ENCODE measurements at regions not wholly inside any gene's neighbourhood (a gene's known extent, or its start where the extent isn't known, plus 50 kb on each side); places are given as distances from the start of the nearest gene placed in this dataset.

DNA sequence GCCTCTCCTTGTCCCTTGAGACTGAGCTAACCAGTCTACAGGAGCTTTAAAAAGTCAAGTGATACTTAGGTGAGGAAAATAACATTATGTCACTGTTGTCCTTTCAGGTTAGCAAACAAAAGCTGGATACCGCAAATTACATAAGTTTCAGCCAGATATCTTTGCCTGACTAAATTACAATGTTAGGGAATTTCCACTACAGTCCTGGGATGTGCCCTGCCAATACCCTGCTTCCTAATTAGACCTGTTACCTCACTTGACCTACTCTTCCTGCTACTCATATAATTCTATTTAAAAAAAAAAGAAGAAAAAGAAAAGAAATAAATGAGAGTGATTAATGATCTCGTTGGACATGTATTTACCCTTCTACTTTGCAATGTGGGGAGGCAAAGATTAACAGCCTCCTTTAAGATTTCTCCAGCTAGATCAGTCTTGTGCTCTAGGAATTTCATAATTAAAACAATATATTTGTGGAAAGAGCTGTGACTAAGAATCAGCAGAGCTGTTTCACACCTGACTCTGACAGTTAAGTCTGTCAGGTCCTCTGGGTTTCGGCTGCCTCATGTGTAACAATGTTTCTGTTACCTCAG is 318.9 kb downstream of the HDGFL1 start:
- peak; percentile 7 for DNase-seq

DNA sequence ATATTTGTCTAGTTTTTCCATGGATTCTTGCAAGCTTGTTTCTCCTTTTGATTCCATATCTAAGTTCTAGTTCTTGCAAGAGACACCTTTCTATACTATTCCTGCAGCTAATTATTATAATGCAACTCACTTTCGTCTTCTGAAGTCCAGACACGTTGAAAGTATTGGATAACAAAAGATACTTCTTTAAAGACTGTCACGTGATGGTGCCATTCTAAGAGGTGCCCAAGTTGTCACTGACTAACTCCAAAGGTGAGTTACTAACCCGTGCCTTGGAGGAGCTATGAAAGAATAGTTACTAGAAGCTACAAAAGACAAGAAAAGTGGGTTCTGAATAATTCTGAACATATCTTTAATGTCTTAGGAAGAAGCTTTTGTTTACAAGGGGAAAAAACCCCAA is 322.6 kb downstream of the HDGFL1 start:
- no peak for DNase-seq

DNA sequence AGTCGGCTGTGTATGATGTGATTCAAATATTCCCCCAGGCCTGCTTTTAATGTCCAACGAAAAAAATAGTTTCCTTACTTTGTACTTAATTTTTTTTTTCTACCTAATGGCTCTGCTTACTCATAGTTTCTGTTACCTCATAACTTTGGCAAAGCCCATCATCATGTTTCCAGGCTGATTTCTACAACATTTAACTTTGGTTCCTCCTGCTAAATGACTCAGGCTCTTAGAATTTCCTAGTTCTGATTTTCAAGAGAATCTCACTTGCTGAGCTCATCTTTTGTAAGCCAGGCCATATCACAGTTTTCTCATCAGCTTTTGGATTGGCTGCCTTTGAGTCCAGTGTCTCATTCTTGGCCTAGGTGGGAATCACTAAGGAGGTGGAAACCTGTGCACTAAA is 323.1 kb downstream of the HDGFL1 start:
- peak; percentile 95 for DNase-seq

DNA sequence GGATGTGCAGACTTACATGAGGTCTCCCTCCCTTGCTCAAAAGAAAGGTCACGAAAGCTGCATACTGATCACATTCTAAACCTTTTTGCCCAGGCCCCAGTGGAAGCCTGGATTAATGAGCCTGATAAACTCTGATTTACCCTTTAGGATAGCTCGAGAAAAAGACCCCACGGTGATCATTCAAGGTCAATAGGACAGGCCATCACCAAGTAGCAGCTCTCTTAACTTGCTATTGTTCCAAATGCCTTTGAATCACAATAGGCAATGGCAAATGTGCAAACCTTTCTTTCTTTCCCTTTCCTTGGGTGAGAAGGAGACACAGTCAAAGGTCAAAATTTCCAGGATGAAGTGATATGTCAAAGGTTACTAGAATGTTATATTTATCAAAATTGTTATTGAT is 327.3 kb downstream of the HDGFL1 start:
- DNase-seq, result no peak

DNA sequence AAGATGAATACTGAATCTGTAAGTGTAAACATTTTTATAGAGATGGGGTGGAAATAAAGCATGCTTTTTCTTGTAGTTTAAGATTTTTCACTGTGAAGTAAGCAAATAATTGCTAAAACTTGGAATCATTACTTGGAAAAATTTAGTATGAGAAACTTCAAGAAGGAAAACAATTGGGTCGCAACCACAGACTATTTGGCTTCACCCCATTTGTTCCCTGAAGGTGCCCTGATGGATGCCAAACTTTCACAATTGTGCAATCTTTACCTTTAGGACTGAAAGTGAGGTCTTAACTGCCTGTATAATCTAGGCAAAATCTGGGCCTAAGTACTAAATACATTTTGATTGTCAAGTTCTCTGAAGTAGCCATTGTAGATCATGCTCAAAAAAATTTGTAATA is 330.1 kb downstream of the HDGFL1 start:
- no peak for DNase-seq

DNA sequence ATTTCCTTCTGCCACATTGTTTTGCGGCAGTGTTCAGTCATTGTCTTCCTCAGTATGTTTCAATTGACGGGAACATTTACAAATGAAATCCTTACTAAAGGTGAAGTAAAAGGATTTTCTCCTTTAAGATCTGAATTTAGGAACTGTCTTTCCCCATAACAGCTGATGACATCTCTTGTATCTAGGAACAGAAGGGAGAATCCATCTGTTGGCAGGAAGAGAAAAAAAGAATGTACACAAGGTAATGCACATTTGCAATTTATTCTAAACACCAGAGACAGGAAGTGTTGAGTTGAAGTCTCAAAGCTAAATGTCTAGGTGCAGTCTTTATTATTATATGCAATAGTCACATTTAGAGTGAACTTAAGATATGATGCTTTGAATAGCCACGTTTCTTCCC is 334.5 kb downstream of the HDGFL1 start:
- DNase-seq, result no peak

DNA sequence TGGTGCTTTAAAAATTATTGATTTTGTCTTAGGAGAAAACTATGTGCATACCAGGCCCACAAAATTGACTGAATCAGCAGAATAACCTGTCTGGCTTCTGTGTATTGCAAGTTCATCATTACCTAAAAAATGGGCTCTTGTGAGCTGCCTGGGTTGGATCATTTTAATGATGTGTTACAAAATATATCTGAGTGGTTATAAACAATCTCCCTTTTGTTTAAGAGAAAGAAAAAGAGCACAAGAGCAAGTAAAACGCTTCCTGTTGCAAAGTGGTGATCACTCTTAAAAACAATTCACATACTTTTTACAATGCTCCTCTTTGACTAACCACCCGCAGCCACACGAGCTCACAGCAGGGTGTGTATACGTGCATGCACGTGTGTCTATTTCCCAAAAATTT is 335.1 kb downstream of the HDGFL1 start:
- DNase-seq, result no peak

DNA sequence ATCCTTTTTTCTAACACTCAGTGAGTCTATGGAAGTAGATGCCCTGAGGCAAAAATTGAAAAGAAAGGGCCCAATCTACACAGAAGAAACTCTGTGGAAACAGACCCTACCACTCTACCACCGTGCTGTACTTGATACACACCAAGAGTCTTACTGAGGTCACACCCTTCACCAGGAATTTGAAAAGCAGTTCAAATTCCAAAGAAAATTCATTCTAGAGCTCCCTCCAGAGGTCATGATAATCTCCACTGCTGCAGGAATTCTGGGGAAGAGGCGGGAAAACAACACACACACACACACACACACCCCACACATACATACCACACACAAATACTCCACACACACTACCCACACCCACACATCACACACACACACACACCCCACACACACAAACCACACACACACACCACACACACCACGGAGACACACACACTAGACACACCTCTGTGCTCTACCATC is 336.8 kb downstream of the HDGFL1 start:
- peak; percentile 58 for DNase-seq

DNA sequence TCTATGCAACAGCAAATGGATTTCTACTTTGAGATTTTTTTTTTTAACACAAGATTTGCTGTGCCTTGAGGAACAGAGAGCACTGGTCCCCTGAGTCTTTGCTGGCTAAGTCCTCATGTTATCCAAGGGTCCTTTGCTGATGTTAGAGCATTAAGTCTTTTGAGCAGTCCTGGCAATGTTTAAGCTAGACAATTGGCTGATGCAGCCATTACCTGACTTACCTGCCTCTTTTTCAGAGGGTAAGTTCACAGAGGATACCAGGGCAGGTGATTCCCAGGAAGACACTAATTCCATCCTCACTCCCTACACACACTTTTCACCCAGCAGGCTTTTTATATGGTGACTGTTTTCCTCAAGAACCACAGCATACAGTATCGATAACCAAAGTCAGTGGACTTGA is 337.7 kb downstream of the HDGFL1 start:
- DNase-seq, result no peak

DNA sequence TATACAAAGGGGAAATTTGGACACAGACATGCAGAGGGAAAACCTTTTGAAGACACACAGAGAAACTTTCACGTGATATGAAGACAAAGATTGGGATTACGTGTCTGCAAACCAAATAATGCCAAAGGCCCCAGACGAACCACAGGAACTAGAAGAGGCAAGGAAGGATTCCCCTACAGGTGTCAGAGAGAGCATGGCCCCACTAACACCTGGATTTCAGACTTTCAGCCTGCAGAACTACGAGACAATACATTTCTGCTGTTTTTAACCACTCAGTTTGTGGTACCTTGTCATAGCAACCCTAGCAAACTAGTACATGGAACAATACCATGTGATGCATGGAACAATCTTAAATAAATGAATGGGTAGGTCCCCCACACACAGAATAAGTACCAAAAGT is 341.0 kb downstream of the HDGFL1 start:
- DNase-seq, result no peak

DNA sequence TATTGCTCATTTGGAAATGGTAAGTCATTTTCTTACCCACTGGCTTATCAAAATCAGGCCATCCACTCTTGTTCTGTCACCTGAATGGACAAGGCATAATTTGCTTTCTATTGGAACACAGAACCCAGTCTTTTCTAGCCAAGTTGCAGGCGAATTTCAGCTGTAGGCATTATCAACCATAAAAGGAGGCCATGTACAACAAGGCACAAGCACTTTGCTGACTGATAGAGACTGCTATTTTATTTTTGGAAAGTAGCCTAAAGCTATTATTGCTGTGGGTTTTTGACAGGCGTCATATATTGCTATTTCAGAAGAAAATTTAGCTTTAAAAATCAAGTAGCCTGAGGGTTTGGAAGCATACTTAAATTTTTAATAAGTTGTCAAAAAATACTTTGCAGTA is 344.2 kb downstream of the HDGFL1 start:
- DNase-seq, result no peak

DNA sequence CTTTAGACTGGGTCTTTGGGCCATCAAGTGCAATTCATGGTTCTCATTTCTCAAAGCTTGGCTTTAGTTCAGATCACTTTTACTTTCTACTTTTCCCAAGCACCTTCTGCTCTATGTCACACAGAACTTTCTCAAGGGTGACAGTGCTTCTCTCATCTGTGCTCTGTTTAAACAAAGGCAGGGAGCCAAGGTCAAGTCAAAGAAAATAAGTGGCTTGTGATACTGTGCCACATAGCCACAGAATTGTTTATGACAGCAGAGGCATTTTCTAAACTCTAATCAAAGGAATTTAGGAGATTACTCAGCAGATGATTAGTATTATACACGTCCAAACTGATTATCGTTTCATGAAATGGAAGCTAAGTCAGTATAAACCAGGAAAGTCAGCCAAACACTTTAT is 348.0 kb downstream of the HDGFL1 start:
- no peak for DNase-seq

DNA sequence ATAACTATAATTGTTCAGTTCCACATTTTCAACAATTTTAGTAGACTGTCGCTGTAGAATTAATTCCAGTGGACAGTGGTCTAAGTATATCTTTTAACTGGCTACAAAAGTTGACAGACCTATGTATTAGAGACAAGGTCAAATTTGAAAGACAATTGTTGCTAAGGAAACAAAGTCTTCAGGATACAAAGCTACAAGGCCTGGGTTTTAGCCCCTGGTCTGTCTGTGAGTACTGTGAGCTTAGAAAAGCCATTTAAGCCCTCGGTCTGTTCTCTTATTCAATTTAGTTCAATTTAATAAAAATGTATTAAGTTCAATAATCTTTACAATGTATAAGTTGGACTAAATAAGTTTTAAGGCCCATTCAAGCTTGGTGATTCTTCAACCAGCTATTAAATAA is 352.5 kb downstream of the HDGFL1 start:
- DNase-seq, result no peak

DNA sequence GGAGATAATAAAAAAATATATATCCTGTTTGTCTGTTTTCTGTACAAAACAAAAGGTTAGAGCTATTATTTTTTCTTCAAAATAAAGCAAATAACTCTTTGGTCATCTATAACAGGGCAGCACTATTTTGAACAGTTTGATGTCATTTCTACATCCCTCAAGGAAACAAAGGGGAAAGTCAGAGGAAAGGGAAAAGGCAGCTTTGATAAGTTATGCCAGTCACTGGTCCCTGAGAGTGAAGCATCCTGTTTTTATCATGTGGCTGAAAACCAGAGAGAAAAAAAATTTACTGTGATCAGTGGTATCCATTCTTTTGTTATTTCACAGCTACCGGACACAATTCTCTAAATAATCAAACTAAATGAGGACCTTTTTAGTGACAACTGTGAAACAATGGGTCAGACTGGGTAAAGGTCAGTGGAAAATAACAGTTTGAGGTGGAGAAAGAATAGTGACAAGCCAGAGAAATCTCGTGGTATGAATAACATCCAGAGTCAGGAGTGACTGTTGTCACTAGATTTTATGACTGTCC is 356.0 kb downstream of the HDGFL1 start:
- no peak for DNase-seq

DNA sequence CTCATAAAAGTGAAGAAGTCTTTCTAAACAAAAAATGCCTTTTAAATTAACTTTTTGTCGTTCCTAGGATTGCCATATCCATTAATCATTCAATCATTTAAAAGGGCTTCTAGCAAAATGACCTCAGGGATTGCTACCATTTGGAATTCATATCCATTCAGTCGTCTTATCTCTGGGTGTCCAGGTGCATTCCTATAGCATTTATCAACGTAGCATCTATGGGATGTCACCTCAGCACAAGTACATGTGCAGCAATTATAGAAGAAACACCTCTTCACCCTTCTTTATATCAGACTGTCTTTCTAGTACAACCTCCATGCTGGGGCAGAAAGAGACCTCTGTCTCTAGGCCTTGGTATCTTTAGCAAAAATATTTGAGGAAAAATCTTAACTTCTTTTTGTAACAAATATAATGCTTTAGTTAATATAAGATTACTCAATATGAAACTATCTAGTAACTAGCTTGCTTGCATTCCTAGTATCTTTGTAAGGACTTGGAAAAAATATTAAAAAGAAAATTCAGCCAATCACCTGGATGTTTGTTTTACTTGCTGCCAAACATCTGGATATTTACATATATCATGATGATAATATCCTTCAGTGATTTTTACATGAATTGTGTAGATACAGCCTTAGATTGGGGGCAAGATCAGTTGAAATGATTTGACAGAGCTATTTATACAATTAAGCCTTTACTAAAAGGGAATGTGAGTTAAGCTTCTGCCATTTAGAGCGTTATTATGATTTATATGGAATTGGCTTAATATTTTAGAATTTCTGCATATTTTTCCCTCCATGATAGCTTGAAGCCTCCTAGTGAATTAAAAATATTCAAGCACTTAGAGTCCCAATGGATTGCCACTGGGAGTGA is 356.8 kb downstream of the HDGFL1 start:
- no peak for DNase-seq

DNA sequence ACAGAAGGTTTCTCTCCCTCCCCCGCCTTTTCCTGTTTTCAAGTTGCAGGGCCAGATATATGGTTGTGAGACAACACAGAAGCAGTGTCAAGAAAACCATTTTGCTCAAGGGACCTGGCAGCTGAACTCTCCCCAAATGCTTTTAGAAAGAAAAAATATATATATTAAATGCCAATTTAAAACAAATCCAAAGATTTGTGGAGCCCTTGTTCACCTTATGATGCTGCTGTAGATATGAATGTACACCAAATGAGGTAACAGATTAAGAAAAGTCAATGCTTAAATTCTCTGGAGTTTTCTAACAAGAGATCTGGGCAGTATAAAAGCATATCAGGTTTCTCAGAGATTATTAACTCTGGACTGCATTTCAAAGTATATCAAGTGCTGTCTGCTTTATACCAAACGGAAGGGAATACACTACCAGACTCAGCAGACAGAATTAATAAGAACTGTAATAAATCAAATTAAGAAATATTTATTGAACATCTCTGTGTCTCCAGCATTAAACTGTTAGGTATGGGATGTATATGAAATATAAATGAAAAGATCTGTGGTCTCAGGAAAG is 357.5 kb downstream of the HDGFL1 start:
- no peak for DNase-seq

DNA sequence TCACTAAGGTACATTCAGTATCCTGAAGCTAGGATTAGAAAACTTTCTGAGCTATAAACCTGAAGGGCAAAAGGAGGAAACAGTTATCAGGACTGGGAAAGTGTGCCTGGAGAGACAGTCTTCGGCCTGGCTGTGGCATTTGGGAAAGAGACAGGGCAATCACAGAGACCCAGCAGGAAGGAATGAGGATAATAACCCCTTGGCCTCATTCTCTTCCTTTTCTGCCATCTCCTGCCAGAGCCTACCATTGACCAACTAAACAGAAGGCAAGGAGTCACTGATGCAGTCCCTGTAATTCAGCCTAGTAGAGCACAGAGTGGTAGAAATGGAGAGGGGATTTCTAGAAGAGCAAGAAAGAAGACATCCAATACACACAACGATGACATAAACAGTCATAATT is 359.4 kb downstream of the HDGFL1 start:
- DNase-seq, result no peak

DNA sequence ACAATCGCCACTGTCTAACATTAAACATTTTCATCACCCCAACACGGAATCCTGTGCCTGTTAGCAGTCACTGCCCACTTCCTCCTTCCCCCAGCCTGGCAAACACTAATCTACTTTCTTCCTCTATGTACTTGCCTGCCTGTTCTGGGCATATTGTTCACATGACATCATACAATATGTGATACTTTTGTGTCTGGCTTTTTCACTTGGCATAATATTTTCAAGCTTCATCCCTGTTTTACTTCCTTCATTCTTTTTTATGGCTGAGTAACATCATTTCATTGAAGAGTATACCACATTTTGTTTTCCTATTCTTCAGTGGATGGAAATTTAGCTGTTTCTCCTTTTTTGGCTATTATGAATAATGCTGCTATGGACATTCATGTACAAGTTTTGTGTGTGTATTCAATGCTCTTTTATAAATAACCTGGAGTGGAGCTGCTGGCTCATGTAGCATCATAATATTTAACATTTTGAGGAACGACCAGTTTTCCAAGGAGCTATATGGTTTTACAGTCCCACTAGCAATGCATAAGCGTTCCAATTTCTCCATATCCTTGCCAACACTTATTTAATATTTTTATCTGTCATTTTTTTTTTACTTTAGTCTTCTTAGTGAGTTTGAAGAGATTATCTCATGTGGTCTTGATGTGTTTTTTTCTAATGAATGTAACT is 360.1 kb downstream of the HDGFL1 start:
- peak; percentile 37 for DNase-seq

DNA sequence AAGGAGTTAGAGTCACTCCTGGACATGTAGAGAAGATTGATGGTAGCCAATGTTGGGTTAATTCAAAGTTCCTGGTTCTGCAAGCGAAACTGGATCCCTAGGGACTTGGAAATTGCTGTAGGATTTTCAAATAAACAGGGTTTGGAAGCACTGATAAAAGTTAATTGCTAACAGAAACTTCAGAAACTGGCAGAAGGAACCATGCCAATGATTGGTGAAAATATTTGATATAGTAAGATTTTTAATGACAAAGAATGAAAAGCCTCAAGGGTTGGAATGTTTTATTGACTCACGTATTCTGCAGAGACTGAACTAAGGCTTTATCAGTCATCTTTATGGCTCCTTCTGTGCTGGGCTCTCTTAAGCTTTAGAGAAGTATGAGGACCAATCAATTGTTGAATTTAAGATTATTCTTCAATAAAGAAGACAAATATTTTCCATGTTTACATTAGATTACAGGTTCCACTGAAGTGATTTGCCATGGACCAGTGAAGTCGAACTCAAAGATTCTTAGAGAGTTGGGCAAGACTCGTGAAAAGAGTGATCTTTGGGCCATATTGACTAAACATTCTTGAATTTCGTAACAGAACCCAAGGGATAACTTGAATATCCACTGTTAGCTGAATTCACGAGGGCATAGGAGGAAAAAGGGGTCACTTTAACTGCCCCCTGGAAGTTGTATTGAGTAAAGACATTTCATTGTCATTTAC is 371.4 kb downstream of the HDGFL1 start:
- DNase-seq, result peak; percentile 13

DNA sequence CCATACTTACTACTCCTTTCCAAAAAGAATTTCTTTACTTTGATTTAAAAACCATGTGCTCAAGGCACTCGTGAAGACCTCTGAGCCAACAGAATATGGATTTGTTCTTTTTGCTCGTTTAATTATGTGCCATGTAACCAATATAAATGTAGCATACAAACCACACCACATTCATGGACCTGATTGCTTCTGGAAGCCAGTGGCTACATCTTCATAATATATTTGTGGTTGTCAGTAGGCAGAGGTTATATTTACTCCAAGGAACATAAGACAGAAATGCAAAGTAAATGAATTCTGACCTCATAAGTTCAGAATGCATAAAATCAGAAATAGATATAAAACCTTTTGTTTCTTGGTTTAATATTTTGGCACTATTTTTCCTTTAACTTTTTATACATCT is 373.0 kb downstream of the HDGFL1 start:
- DNase-seq, result no peak

DNA sequence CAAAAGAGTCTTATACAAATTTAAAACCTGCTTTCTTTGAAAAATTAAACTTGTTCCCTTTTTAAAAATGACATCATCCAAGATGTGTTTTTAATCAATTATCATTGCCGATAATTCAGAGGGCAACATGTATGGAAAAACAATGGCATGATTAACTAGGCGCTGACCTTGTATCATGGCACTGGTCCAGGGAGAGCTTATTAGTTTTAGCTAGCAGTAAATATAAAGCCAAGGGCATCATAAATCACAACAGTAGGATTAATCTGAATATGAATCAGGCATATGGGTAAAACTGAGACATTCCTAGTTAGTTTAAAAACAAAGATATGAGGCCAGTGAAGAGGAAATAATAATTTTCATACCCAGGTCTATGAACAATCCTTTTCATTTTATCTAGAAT is 374.0 kb downstream of the HDGFL1 start:
- DNase-seq, result no peak

DNA sequence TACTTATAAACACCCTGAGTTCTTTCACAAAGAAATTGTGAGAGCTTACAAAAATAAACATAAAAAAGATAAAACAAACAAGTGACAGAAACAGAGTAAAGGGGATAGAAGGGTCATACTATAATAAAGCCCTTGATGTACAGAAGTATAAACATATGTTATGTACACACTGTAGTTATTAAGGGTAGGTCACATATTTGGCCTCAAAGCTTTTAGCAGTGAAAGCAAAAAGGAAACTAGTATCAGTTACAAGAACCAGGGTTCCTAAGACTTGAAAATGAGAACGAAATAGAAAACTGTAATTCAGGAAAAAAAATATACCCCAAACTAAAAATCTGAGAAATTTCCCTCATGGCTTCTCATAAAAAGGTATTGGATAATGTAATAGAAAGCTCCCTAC is 380.6 kb downstream of the HDGFL1 start:
- DNase-seq, result no peak

DNA sequence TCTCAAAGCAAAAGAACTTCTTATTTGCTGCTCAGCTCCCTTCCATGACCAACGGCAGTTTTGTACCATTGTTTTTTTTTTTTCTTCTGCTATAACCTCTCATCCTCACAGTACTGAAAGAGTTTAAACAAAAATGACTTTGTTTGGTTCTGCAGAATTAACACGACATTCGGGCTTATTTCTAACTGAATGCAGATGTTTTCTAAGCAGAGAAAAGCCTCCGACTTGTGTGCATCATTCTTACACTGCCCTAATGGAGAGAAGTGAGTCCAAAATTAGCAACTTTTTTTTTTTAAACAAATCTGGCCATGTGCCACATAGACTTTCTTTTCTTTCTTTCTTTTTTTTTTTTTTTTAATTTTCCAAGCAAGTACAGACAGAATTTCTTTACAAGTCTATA is 382.7 kb downstream of the HDGFL1 start:
- DNase-seq, result no peak

Data from EL (cell line).